HG03432 (cell line): ENCODE measurements at regions not wholly inside any gene's neighbourhood (a gene's known extent, or its start where the extent isn't known, plus 50 kb on each side); places are given as distances from the start of the nearest gene placed in this dataset.
A peak's percentile ranks its signal among the peaks of the same experiment; 100 is the strongest.

Experiments
- ATAC-seq: cut with Tn5 transposase; IDR thresholded peaks from one replicate; pipeline ENCODE4 v1.9.1; 2021; ENCODE audit warnings: mild to moderate bottlenecking, moderate library complexity; ENCODE audit not compliant: unreplicated experiment

DNA sequence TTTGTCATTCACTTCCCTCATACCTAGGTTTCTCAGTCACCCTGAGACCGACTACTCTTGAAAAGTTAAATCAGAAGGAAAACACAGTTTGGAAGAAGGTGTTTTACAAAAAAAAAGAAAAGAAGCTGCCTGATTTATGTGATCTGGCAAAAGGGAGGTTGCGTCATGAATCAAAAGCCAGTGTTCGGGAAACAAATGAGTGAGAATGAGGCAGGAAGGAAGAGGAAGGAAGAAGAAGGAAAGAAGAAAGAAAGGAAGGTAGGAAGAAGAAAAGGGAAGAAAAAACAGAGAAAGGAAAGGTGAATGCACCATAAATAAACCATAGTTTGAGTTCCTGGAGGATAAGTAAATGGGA is 314.6 kb downstream of the BLID start:
- ATAC-seq, result no peak

DNA sequence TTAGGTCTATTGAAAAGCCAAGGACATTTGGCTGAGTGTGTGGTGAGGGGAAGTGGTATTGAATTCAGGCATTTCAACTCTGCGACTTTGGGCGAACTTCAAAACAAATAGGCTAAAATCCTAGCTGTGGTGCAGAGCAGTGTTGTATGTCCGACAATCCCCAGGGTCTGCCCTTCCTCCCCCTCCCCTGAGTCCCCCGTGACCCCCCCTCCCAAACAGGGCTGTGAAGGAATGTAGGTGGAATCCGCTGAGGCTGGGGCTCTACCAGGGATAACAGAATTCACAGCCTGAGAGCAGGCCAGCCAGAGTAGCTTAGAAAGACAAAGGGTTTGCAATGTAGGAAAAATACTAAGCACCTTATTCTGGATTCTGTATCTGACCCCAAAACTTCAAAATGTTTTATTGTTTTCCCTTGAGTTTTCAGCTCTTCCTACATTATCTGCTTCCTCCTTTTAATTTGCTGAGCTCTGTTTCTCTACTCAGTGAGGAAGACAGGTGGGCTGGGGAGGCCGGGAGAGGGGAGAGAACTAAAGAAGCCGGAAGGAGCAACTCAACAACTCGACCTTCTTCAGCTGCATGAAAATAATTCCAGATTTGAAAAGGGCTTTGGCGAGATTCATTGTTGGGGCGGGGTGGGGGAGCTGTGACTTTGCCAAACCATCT is 315.2 kb downstream of the BLID start:
- ATAC-seq, result no peak

- no peak for ATAC-seq
Observed at GRCh38 chr11:121800240-121800639, 315.8 kb downstream of the BLID start.

GRCh38 chr11:121797496-121797895 is 318.5 kb downstream of the BLID start:
- ATAC-seq, result no peak

DNA sequence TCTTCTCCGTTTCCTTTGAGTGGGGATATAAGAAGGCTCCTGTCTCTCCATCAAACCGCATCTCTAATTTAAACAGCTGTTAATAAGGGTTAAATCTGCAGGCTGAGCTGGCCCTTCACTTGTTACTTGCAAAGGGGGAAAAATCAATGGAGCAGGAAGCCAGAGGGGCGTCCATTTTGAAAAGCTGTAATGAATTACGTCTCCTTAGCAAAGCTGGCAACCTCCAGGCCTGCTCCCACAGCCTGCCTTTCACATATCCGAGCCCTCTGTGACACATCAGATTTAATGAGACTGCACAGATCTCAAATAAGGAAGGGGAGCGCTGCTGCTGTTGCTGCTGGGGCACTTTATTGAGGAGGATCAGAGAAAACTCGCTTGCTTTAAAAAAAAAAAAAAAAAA is 320.8 kb downstream of the BLID start:
- no peak for ATAC-seq

GRCh38 chr11:121794671-121795141 is 321.3 kb downstream of the BLID start:
- no peak for ATAC-seq

- ATAC-seq, result no peak
Observed at GRCh38 chr11:121793916-121794315, 322.1 kb downstream of the BLID start.

DNA sequence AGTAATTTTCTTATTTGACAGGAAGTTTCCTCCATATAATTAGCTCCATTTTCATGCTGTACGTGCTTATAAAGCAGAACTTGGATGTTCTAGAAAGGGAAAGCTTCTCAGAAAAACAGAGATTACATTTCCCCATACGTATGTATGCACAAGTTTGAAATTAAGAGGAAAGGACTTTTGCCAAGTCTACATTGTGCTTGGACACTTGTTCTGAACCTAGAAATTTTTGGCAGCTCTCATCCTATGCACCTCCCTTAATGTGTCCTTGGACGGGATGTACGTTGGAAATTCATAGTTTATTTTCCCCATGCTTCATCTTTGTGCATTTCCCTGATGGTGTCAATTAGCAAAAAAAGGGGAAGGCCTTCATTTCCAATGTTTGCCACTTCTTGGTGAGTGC is 322.7 kb downstream of the BLID start:
- no peak for ATAC-seq

GRCh38 chr11:121792185-121792584 is 323.8 kb downstream of the BLID start:
- ATAC-seq, result no peak

- ATAC-seq, result no peak
Observed at GRCh38 chr11:121790430-121790829, 325.6 kb downstream of the BLID start.

GRCh38 chr11:121780971-121781370 is 328.2 kb upstream of the SORL1-AS1 start:
- ATAC-seq, result no peak

DNA sequence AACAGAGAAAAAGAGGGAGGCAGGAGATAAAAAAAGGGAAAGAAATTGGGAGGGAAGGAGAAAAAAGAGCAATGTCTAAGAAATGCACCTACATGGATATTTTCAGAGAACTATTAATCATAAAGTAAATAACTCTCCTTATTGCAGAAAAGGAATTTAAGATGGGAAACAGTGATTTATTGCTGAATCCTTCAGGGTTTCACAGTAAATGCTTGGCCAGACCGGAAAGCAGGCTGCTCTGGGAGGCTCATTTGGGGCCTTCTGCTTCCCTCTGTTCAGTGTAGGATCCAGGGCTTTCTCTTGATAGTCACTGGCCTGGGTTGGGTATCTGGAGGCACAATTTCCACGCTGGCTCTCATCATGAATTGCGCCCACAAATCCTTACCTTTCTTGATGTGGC is 324.3 kb upstream of the SORL1-AS1 start:
- no peak for ATAC-seq

GRCh38 chr11:121775276-121775675 is 322.5 kb upstream of the SORL1-AS1 start:
- no peak for ATAC-seq

DNA sequence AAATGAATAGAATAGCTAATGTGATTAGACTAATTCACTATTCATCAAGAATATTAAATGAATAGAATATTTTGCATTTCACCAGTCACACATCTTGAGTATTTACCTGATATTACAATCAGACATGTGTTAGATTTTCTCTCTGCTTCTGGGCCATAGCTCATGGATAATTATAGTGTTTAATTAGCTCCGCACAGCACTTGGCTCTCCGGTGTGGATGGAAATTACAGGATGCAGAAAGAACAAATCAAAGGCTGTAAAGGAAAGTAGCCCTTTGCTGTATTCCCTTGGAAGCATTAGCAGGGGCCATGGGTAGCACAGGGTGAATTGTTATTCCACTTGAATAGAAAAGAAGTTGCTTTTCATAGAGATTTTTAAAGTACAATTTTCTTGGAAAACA is 320.3 kb upstream of the SORL1-AS1 start:
- ATAC-seq, result no peak

DNA sequence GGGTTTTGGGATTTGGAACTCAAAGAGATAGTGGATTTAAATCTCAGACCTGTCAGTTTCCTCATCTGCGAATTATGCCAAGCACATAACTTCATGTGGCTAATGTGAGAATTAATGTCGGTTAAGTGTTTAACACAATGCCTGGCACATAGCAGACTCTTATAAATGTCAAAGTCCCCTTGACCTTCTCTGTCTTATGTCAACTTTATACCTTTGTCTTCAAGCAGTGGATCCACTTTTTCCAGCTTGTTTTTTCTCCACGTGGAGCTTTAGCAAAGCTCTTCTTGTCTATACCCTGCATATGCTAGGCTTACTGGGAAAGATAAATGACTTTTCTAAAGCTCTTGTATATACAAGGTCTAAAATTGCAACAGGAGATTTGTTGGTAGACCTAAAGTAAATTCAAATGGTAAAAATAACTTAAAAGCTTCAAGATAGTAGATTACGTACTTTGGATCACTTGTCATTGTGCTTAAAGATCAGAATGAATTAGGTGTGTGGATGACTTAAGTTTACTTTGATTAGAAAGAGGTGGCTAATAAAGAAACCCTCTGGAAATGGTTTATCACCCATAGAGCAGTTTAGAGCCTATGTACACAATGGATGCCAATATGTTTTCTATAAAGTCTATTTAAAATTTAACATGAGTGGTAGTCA is 318.3 kb upstream of the SORL1-AS1 start:
- ATAC-seq, result no peak

DNA sequence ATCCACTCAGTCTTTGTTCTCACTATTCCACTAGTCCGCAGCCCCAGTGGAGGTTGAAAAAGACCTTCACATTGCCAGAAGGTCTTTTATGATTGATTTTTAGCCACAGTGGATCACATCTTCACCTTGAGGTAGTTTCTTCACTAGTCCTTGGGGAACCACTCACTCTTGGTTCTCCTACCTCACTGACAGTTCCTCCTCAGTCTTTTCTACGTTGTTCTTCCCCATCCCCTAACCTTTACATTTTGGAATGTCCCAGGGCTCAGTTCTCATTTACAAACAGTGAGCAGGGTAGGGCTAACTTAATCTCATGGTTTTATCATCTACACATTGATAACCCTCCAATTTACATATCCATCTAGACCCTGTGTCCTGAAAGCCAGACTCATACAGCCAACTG is 316.4 kb upstream of the SORL1-AS1 start:
- ATAC-seq, result no peak

GRCh38 chr11:121767433-121767832 is 314.7 kb upstream of the SORL1-AS1 start:
- ATAC-seq, result peak; percentile 75

- peak; percentile 13 for ATAC-seq
Observed at GRCh38 chr11:121766991-121767390, 314.2 kb upstream of the SORL1-AS1 start.

GRCh38 chr11:121766166-121766565 is 313.4 kb upstream of the SORL1-AS1 start:
- ATAC-seq, result no peak

DNA sequence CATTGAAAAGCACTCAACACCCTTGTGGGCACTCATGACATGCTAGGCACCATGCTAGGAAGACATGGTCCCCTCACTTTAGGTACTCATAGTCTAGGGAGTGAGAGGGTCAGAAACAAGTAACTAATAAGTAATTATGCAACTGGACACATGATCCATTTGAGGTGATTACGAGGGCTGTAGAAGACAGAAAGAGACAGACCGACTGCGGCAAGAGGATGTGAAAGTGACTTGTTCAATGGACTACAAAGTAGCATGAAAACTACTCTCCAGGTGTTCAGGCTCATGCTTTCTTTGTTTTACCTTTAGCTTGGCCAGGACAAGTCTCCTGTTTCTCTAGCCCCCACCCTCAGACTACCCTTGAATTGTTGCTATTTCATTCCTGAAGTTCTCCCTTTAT is 310.8 kb upstream of the SORL1-AS1 start:
- ATAC-seq, result peak; percentile 80

GRCh38 chr11:121762820-121763219 is 310.1 kb upstream of the SORL1-AS1 start:
- ATAC-seq, result no peak

- ATAC-seq, result no peak
Observed at GRCh38 chr11:121761186-121761585, 308.4 kb upstream of the SORL1-AS1 start.
